Parathyroid adenoma (tissue), 2 donors: ENCODE measurements at regions not wholly inside any gene's neighbourhood (a gene's known extent, or its start where the extent isn't known, plus 50 kb on each side); places are given as distances from the start of the nearest gene placed in this dataset.

Experiments used
- H2AFZ ChIP-seq: fragments of 300-600 bp; sonication (generic); one replicate; pipeline ENCODE4 v1.7.0; 2017; ENCODE audit warnings: antibody characterized with exemption, mild to moderate bottlenecking
- H3K27ac ChIP-seq: fragments of 300-600 bp; sonication (generic); one replicate; pipeline ENCODE4 v1.7.0; 2017
- H3K27me3 ChIP-seq: fragments of 300-600 bp; sonication (generic); one replicate; pipeline ENCODE4 v1.7.0; 2017; ENCODE audit warnings: low read length; ENCODE audit not compliant: control insufficient read depth, insufficient read depth
- H3K36me3 ChIP-seq: fragments of 300-600 bp; sonication (generic); one replicate; pipeline ENCODE4 v1.7.0; 2017; ENCODE audit warnings: low read length; ENCODE audit not compliant: control insufficient read depth, insufficient read depth
- H3K4me1 ChIP-seq: fragments of 300-600 bp; sonication (generic); one replicate; pipeline ENCODE4 v1.7.0; 2017; ENCODE audit warnings: control low read depth
- H3K4me2 ChIP-seq: fragments of 300-600 bp; sonication (generic); one replicate; pipeline ENCODE4 v1.7.0; 2017; ENCODE audit warnings: low read length
- H3K4me3 ChIP-seq: fragments of 300-600 bp; sonication (generic); one replicate; pipeline ENCODE4 v1.7.0; 2017; ENCODE audit warnings: low read depth, low read length
- H3K79me2 ChIP-seq: fragments of 300-600 bp; sonication (generic); one replicate; pipeline ENCODE4 v1.7.0; 2017; ENCODE audit warnings: control low read depth
- H3K9ac ChIP-seq: fragments of 300-600 bp; sonication (generic); one replicate; pipeline ENCODE4 v1.7.0; 2017; ENCODE audit warnings: mild to moderate bottlenecking
- H3K9me3 ChIP-seq: fragments of 300-600 bp; sonication (generic); one replicate; pipeline ENCODE4 v1.7.0; 2017; ENCODE audit warnings: low read length; ENCODE audit not compliant: control insufficient read depth
- CTCF ChIP-seq: fragments of 300-600 bp; sonication (generic); IDR thresholded peaks from one replicate; pipeline ENCODE4 v1.7.0; 2017; ENCODE audit warnings: antibody characterized with exemption, mild to moderate bottlenecking
- donor health status: primary hyperparathyroidism.

- H3K4me2 ChIP-seq = no peak overlapping the region
- no peak overlapping the region for H3K27ac ChIP-seq
- no peaks in the 10 kb centered on the region for H3K36me3 ChIP-seq
- H3K4me3 ChIP-seq = no peak overlapping the region
- H3K79me2 ChIP-seq = no peaks in the 10 kb centered on the region
- H2AFZ ChIP-seq = no peak overlapping the region
- no peaks in the 10 kb centered on the region for H3K27me3 ChIP-seq
- no peaks in the 10 kb centered on the region for H3K9me3 ChIP-seq
- no peak overlapping the region for H3K9ac ChIP-seq
- no peak for TF ChIP-seq CTCF
- no peaks in the 10 kb centered on the region for H3K4me1 ChIP-seq
Observed at GRCh38 chr17:13428611-13429042, 173.1 kb downstream of the HS3ST3A1 start.

GRCh38 chr17:13426991-13427390 is 174.7 kb downstream of the HS3ST3A1 start:
- no peaks in the 10 kb centered on the region for H3K36me3 ChIP-seq
- H2AFZ ChIP-seq = no peak overlapping the region
- no peaks in the 10 kb centered on the region for H3K27me3 ChIP-seq
- H3K4me2 ChIP-seq = no peak overlapping the region
- H3K9ac ChIP-seq = no peak overlapping the region
- no peaks in the 10 kb centered on the region for H3K79me2 ChIP-seq
- H3K4me1 ChIP-seq = no peaks in the 10 kb centered on the region
- no peaks in the 10 kb centered on the region for H3K9me3 ChIP-seq
- H3K27ac ChIP-seq = no peak overlapping the region
- H3K4me3 ChIP-seq = no peak overlapping the region
- no peak for TF ChIP-seq CTCF

- H3K79me2 ChIP-seq = no peaks in the 10 kb centered on the region
- H2AFZ ChIP-seq = no peak overlapping the region
- H3K4me1 ChIP-seq = no peaks in the 10 kb centered on the region
- no peak overlapping the region for H3K27ac ChIP-seq
- no peaks in the 10 kb centered on the region for H3K9me3 ChIP-seq
- H3K27me3 ChIP-seq = no peaks in the 10 kb centered on the region
- H3K4me3 ChIP-seq = no peak overlapping the region
- no peak for TF ChIP-seq CTCF
- no peaks in the 10 kb centered on the region for H3K36me3 ChIP-seq
- no peak overlapping the region for H3K4me2 ChIP-seq
- H3K9ac ChIP-seq = no peak overlapping the region
Observed at GRCh38 chr17:13425390-13425789, 176.3 kb downstream of the HS3ST3A1 start.

GRCh38 chr17:13421581-13422130 is 180.1 kb downstream of the HS3ST3A1 start:
- Histone ChIP-seq H3K36me3 (no peaks in the 10 kb centered on the region), H3K79me2 (no peaks in the 10 kb centered on the region), H3K9me3 (no peaks in the 10 kb centered on the region), H3K4me3 (no peak overlapping the region), H3K4me1 (peaks cover 12% of the 10 kb centered on the region), H3K4me2 (no peak overlapping the region), H3K27me3 (no peaks in the 10 kb centered on the region), H2AFZ (no peak overlapping the region), H3K9ac (no peak overlapping the region), H3K27ac (no peak overlapping the region)
- no peak for TF ChIP-seq CTCF

- H3K4me3 ChIP-seq = no peak overlapping the region
- H3K4me2 ChIP-seq = no peak overlapping the region
- no peak overlapping the region for H3K9ac ChIP-seq
Observed at GRCh38 chr17:13420878-13421277, 180.9 kb downstream of the HS3ST3A1 start.

More at GRCh38 chr17:13420878-13421277, 180.9 kb downstream of the HS3ST3A1 start:
- no peaks in the 10 kb centered on the region for H3K27me3 ChIP-seq
- H3K9me3 ChIP-seq = no peaks in the 10 kb centered on the region
- H3K27ac ChIP-seq = no peak overlapping the region
- H3K79me2 ChIP-seq = no peaks in the 10 kb centered on the region
- H3K36me3 ChIP-seq = no peaks in the 10 kb centered on the region
- H2AFZ ChIP-seq = no peak overlapping the region
- TF ChIP-seq CTCF = no peak
- peaks cover 16% of the 10 kb centered on the region for H3K4me1 ChIP-seq
